Mesendoderm (in vitro differentiated cells): ENCODE measurements at regions not wholly inside any gene's neighbourhood (a gene's known extent, or its start where the extent isn't known, plus 50 kb on each side); places are given as distances from the start of the nearest gene placed in this dataset.
"Not testable (repeated sequence)": the region's sequence is repeated elsewhere in the genome, so short reads cannot be mapped to it uniquely, and the experiment has no call there.

ENCODE experiments used
- DNase-seq: peaks from one replicate; pipeline ENCODE4 v3.0.0; 2013
- H2AK5ac ChIP-seq: 2 replicates; pipeline ENCODE4 v1.6.1; 2013; ENCODE audit warnings: low read length, inconsistent platforms
- H2BK120ac ChIP-seq: 2 replicates; pipeline ENCODE4 v1.6.1; 2013; ENCODE audit warnings: low read depth, mild to moderate bottlenecking, low read length, moderate library complexity, mixed read lengths
- H2BK15ac ChIP-seq: replicated peaks from 2 replicates; pipeline ENCODE4 v1.6.1; 2013; ENCODE audit warnings: low read depth, mild to moderate bottlenecking, moderate library complexity
- H2BK5ac ChIP-seq: 2 replicates; pipeline ENCODE4 v1.6.1; 2013; ENCODE audit warnings: low read length, inconsistent platforms
- H3K18ac ChIP-seq: 2 replicates; pipeline ENCODE4 v1.6.1; 2013; ENCODE audit warnings: mild to moderate bottlenecking, low read length, mixed read lengths
- H3K23ac ChIP-seq: one replicate; pipeline ENCODE4 v1.6.1; 2013; ENCODE audit warnings: low read length
- H3K27ac ChIP-seq: 2 replicates; pipeline ENCODE4 v1.5.1; 2013; ENCODE audit warnings: low read depth, mild to moderate bottlenecking, inconsistent platforms, low read length, moderate library complexity
- H3K27me3 ChIP-seq: 2 replicates; pipeline ENCODE4 v1.6.1; 2013; ENCODE audit warnings: low read length, control low read depth, mild to moderate bottlenecking, inconsistent platforms; ENCODE audit not compliant: insufficient read depth, poor library complexity
- H3K36me3 ChIP-seq: 2 replicates; pipeline ENCODE4 v1.6.1; 2013; ENCODE audit warnings: low read length, inconsistent platforms; ENCODE audit not compliant: control insufficient read depth, insufficient read depth
- H3K4ac ChIP-seq: one replicate; pipeline ENCODE4 v1.6.1; 2013; ENCODE audit warnings: low read depth, mild to moderate bottlenecking, low read length, moderate library complexity
- H3K4me1 ChIP-seq: 2 replicates; pipeline ENCODE4 v1.6.1; 2013; ENCODE audit warnings: low read depth, low read length, inconsistent platforms; ENCODE audit not compliant: control insufficient read depth
- H3K4me2 ChIP-seq: 2 replicates; pipeline ENCODE4 v1.6.1; 2013; ENCODE audit warnings: low read length
- H3K4me3 ChIP-seq: 2 replicates; pipeline ENCODE4 v1.5.1; 2013; ENCODE audit warnings: mild to moderate bottlenecking, low read length
- H3K56ac ChIP-seq: one replicate; pipeline ENCODE4 v1.6.1; 2013; ENCODE audit warnings: low read length
- H3K79me1 ChIP-seq: 2 replicates; pipeline ENCODE4 v1.6.1; 2013; ENCODE audit warnings: low read length, inconsistent platforms
- H3K79me2 ChIP-seq: 2 replicates; pipeline ENCODE4 v1.6.1; 2013; ENCODE audit warnings: mild to moderate bottlenecking, low read length; ENCODE audit not compliant: control insufficient read depth, insufficient read depth
- H3K9ac ChIP-seq: 2 replicates; pipeline ENCODE4 v1.6.1; 2013; ENCODE audit warnings: low read length, inconsistent platforms
- H4K5ac ChIP-seq: one replicate; pipeline ENCODE4 v1.6.1; 2013; ENCODE audit warnings: low read length
- H4K8ac ChIP-seq: one replicate; pipeline ENCODE4 v1.6.1; 2013; ENCODE audit warnings: low read depth, mild to moderate bottlenecking, control low read depth, low read length, moderate library complexity
- WGBS: extraction: QIAGEN DNeasy Blood & Tissue Kit; methylation state at CpG from one replicate; pipeline ENCODE4 v1.1.7; 2013; ENCODE audit warnings: low lambda C conversion rate, missing lambda C conversion rate; ENCODE audit not compliant: insufficient coverage; ENCODE audit errors: extremely low coverage; 5-methylcytosine and 5-hydroxymethylcytosine counted together

DNA sequence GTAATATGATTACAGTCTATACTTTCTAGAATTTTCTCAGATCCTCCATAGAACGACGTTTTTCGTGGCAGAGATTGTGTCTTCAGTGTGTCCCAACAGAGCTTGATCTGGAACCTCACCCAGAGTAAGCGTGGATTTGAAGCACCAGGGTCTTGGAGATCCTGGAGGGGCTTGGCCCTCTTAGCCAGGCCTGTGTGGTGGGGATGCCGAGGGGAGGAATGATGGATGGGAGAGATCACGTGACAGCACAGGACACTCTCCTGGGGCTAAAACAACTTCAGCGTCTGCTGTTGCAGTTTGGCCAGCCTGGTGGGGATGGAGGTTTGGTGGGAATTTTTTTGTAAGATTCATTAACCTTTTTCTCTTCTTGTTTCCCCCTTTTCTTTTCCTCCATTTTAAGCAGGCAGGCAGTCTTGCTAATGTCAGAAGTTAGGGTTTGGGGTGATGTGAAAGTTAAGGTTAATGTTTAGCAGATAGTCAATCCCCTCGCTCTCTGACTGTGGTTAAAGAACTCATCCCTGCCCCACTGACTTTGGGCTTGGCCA lies 100.7 kb upstream of the SULF2 start:
- no peak overlapping the region for H3K56ac ChIP-seq
- H3K18ac ChIP-seq = no peak overlapping the region
- H3K36me3 ChIP-seq = no peaks in the 10 kb centered on the region
- no peak overlapping the region for H3K9ac ChIP-seq
- no peaks in the 10 kb centered on the region for H3K4me1 ChIP-seq
- H3K4me3 ChIP-seq = no peak overlapping the region
- H3K79me1 ChIP-seq = no peaks in the 10 kb centered on the region
- no peak overlapping the region for H2BK5ac ChIP-seq
- H2BK120ac ChIP-seq = no peak overlapping the region
- no peak for DNase-seq
- no peak overlapping the region for H3K23ac ChIP-seq
- H3K4ac ChIP-seq = no peak overlapping the region
- no peaks in the 10 kb centered on the region for H3K79me2 ChIP-seq
- WGBS = no CpG with 5 or more reads among the region's 8 CpGs
- H3K27ac ChIP-seq = no peak overlapping the region
- H4K8ac ChIP-seq = no peak overlapping the region
- H2AK5ac ChIP-seq = no peak overlapping the region
- no peak overlapping the region for H4K5ac ChIP-seq
- no peak overlapping the region for H3K4me2 ChIP-seq
- no peak overlapping the region for H2BK15ac ChIP-seq
- H3K27me3 ChIP-seq = no peaks in the 10 kb centered on the region

GRCh38 chr20:47883940-47884339 lies 98.7 kb upstream of the SULF2 start:
- not testable (repeated sequence) for H3K4me2 ChIP-seq, H4K8ac ChIP-seq, H3K4ac ChIP-seq, H3K27ac ChIP-seq, H3K9ac ChIP-seq, H2BK120ac ChIP-seq, H3K18ac ChIP-seq, H2AK5ac ChIP-seq, H3K23ac ChIP-seq, H3K27me3 ChIP-seq, H2BK15ac ChIP-seq, H4K5ac ChIP-seq, H3K79me2 ChIP-seq, DNase-seq, H3K56ac ChIP-seq, H2BK5ac ChIP-seq, H3K4me1 ChIP-seq, H3K79me1 ChIP-seq, H3K36me3 ChIP-seq, H3K4me3 ChIP-seq
- no CpG with 5 or more reads among the region's 1 CpG for WGBS

DNA sequence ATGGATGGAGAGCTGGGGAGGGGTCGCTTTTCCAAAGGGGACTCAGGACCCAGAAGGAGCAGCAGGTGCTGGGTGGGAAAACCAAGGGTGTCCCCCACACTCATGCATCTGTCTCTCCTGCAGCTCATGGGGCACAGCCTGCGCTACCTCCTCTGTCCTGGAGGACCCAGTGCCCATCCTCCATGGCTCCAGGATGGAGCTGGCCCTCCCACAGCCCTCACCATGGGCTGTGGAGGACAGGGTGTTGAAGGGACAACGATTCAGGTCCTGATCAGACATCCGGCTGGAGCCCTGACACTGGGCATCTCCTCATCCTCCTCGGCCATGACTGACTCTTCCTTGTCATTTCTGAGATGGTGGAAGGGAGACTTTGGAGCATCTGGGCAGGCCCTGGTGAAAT lies 97.9 kb upstream of the SULF2 start:
- H3K23ac ChIP-seq = no peak overlapping the region
- H3K27me3 ChIP-seq = no peaks in the 10 kb centered on the region
- no peak overlapping the region for H4K5ac ChIP-seq
- no peak overlapping the region for H2BK5ac ChIP-seq
- H4K8ac ChIP-seq = no peak overlapping the region
- H3K9ac ChIP-seq = no peak overlapping the region
- no peak overlapping the region for H2BK15ac ChIP-seq
- no peak overlapping the region for H2AK5ac ChIP-seq
- no peak overlapping the region for H3K4ac ChIP-seq
- no peak for DNase-seq
- no peak overlapping the region for H3K27ac ChIP-seq
- H2BK120ac ChIP-seq = no peak overlapping the region
- no peaks in the 10 kb centered on the region for H3K79me2 ChIP-seq
- H3K4me1 ChIP-seq = no peaks in the 10 kb centered on the region
- no peak overlapping the region for H3K56ac ChIP-seq
- WGBS = no CpG with 5 or more reads among the region's 5 CpGs
- no peak overlapping the region for H3K4me3 ChIP-seq
- H3K36me3 ChIP-seq = no peaks in the 10 kb centered on the region
- H3K18ac ChIP-seq = no peak overlapping the region
- H3K4me2 ChIP-seq = no peak overlapping the region
- no peaks in the 10 kb centered on the region for H3K79me1 ChIP-seq

GRCh38 chr20:47879771-47880170 lies 94.5 kb upstream of the SULF2 start:
- no CpG with 5 or more reads among the region's 15 CpGs for WGBS
- Histone ChIP-seq H3K79me2 (no peaks in the 10 kb centered on the region), H2BK15ac (no peak overlapping the region), H2BK120ac (no peak overlapping the region), H3K4ac (no peak overlapping the region), H2AK5ac (peak overlapping the region; percentile 60), H3K36me3 (no peaks in the 10 kb centered on the region), H3K56ac (no peak overlapping the region), H3K27me3 (no peaks in the 10 kb centered on the region), H4K5ac (no peak overlapping the region), H3K4me2 (no peak overlapping the region), H3K23ac (no peak overlapping the region), H3K4me3 (no peak overlapping the region), H2BK5ac (no peak overlapping the region), H3K27ac (no peak overlapping the region), H3K4me1 (peaks cover 4% of the 10 kb centered on the region), H3K18ac (no peak overlapping the region), H3K9ac (no peak overlapping the region), H3K79me1 (no peaks in the 10 kb centered on the region), H4K8ac (no peak overlapping the region)
- no peak for DNase-seq

- no peak overlapping the region for H3K56ac ChIP-seq
- no peak for DNase-seq
- no peak overlapping the region for H3K4me3 ChIP-seq
- no peaks in the 10 kb centered on the region for H3K27me3 ChIP-seq
- no peak overlapping the region for H2AK5ac ChIP-seq
- no peak overlapping the region for H4K5ac ChIP-seq
- no peaks in the 10 kb centered on the region for H3K36me3 ChIP-seq
- no peak overlapping the region for H3K4ac ChIP-seq
- H3K79me1 ChIP-seq = no peaks in the 10 kb centered on the region
- no CpG with 5 or more reads among the region's 6 CpGs for WGBS
- no peak overlapping the region for H3K4me2 ChIP-seq
- H3K23ac ChIP-seq = no peak overlapping the region
- no peak overlapping the region for H3K9ac ChIP-seq
- no peak overlapping the region for H2BK15ac ChIP-seq
- H3K27ac ChIP-seq = no peak overlapping the region
- H3K4me1 ChIP-seq = peaks cover 4% of the 10 kb centered on the region
- no peak overlapping the region for H2BK120ac ChIP-seq
- no peaks in the 10 kb centered on the region for H3K79me2 ChIP-seq
- H4K8ac ChIP-seq = no peak overlapping the region
- H2BK5ac ChIP-seq = no peak overlapping the region
- H3K18ac ChIP-seq = no peak overlapping the region
Observed at GRCh38 chr20:47878601-47879027, 93.3 kb upstream of the SULF2 start.
